Hypothalamus (tissue), 51 donors: ENCODE measurements at regions not wholly inside any gene's neighbourhood (a gene's known extent, or its start where the extent isn't known, plus 50 kb on each side); places are given as distances from the start of the nearest gene placed in this dataset.
"Not testable (repeated sequence)": the region's sequence is repeated elsewhere in the genome, so short reads cannot be mapped to it uniquely, and the experiment has no call there.

ENCODE experiments used
- DNase-seq, 51 donors: peaks; one replicate each; lab custom pipeline; 2025; lab: John Stamatoyannopoulos, UW

- no peak for DNase-seq
Observed at GRCh38 chr16:52740766-52741165, 193.8 kb upstream of the TOX3 start.

- no peak for DNase-seq
Observed at GRCh38 chr16:52740333-52740732, 193.4 kb upstream of the TOX3 start.

GRCh38 chr16:52738992-52739391 lies 192.0 kb upstream of the TOX3 start:
- DNase-seq: not testable (repeated sequence)

- DNase-seq: no peak
Observed at GRCh38 chr16:52731219-52731875, 184.4 kb upstream of the TOX3 start.

GRCh38 chr16:52729731-52730130 lies 182.8 kb upstream of the TOX3 start:
- no peak for DNase-seq

- DNase-seq: peak in 1 of 51 donors; percentile 12
Observed at GRCh38 chr16:52727849-52728248, 180.9 kb upstream of the TOX3 start.

- no peak for DNase-seq
Observed at GRCh38 chr16:52727441-52727840, 180.5 kb upstream of the TOX3 start.

DNA sequence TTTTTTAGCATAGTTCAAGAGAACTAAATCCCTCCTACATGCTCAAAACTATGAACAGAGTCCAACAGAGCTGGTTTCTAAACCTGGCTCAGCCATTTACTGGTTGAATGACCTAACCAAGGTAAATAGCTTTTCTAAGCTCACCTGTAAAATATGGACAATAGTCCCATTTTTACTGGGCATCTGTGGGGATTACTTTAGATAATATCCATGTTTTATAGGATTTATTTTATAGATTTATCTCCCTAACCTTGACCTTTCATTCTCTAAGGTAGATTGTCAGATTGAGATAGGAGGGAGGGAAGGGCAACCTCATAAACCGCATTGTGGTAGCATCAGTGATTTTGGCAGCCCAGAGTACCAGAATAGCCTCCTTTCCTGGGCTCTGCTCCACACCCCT lies 178.5 kb upstream of the TOX3 start:
- no peak for DNase-seq

DNA sequence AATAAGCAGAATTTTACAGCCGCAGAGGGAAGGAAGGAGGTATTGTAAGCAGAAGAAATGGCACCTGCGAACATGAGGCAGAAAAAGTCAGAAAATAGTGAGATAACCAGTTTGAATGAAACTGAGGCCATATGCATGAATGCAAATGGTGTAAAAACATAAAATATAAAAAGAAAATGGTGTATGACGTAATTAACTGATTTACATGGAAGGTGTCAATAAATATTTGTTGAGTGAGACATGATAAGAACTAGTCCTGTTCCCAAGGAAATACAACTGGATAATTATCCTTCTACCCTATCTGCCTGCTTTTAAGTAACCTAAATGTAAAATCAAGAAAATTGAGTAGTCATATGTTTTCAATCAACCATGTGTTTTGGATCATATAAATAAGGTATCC lies 178.1 kb upstream of the TOX3 start:
- no peak for DNase-seq

DNA sequence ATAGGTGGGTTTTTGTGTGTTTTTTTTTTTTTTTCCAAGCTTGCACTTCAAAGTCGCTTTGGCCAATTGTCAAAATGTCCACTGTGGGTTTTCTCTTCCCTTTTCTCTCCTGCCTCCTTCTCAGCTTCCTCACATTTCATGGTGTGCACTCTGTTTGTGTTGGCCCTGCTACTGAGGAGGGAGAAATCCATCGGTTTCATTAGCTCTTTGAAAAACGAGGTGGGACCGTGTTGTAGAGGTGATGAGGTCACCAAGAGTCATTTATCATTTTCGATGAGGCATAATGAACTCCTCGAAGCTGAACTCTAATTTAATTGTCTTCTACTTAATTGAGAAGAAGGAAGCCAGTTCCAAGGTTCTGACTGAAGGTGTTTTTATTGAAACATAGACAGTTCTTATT lies 174.4 kb upstream of the TOX3 start:
- no peak for DNase-seq

- no peak for DNase-seq
Observed at GRCh38 chr16:52718046-52718445, 171.1 kb upstream of the TOX3 start.

- DNase-seq: no peak
Observed at GRCh38 chr16:52713740-52714139, 166.8 kb upstream of the TOX3 start.

- no peak for DNase-seq
Observed at GRCh38 chr16:52709306-52709705, 162.4 kb upstream of the TOX3 start.

- no peak for DNase-seq
Observed at GRCh38 chr16:52708476-52708875, 161.5 kb upstream of the TOX3 start.

DNA sequence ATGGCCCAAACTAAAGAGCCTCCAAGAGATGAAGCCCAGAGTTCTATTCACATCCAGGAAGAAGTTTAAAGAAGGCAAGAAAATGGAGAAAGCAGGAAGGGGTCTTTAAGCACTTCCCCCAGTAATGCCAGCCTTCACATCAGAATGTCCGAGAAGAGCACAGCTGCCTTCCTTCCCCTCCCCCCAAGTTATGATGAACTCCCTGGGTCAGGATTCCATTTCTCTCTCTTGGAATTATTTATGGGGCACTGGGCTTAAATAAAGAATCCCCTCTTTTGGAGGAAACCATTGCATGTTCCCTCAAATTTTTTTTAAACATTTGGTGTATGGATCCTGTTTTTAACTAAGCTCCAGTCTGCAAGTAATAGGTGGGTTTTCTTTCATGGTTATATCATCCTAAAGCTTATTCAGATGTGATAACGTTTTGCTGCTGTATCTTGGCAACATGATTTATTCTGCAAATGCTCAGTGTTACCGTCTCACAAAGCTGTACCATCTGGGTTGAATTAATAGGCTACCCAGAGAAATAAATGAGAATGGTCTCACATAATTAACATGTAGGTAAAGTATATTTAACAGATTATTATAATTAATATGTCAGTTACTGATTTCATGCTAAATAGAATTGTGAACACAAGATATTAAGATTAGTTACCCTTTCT lies 160.9 kb upstream of the TOX3 start:
- no peak for DNase-seq

DNA sequence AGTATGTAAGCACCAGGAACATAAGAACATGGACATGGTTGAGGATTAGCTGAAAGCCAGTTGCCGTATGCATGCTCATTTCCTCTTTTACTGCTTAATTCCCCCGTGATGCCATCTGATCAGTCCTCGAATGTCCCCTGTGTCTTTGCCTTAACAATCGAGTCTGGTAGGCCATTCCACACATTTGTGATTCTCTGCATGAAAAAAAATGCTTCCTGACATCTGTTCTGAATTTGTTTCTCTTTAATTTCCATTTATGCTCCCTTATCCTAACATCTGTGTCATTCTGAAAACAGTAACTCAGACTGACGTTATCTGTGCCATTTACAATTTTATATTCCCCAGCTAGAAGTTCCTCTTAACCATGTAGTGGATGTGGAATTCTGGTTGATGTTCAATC lies 158.2 kb upstream of the TOX3 start:
- DNase-seq: no peak

DNA sequence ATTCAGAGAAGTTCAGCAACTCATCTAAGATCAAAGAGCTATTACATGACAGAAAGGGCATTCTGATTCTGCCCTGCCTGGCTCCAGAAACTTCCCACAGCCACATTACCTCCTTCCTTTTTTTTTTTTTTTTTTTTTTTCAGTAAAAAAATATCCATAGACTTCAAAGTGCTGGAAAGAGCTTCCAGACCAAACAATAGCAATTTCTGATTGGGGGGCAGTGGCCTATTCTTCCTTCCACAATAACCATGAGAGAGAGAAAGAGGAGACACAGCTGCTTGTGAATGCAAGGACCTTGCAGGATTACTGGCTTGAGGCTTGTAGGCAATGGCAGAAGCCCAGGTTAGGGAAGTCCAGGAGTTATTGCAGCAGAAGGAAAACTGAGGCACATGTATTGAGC lies 151.0 kb upstream of the TOX3 start:
- DNase-seq: no peak

DNA sequence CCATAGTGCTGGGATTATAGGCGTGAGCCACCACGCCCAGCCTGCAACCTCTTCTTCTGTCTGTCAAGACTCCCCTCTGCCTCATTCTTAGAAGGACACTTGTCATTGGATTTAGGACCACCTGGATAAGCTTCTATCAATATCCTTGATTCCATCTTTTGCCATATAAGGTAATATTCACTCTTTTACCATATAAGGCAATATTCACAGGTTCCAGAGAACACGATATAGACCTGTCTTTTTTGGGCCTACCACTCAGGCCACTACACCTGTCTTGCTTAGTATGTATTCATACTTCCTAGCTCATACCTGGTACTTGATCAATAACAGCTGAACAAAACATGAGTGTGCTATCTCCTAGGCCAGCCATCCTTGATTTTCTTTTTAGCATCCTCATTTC lies 149.2 kb upstream of the TOX3 start:
- no peak for DNase-seq

DNA sequence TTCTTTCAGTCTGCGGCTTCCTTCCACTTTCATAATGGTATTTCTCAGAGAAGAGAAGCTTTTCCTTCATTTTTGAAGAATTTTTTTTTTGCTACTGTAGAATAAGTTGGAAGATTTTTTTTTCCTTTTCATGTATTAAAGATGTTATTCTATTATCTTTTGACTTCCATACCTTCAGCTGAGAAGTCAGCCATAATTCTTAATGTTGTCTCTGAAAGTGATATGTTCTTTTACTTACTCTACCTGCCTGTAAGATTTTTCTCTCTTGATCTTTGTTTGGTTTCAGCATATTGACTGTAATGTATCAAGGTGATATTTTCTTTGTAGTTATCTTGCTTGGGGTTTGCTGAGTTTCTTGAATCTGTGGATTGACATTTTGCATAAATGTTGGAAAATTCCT lies 143.5 kb upstream of the TOX3 start:
- no peak for DNase-seq

DNA sequence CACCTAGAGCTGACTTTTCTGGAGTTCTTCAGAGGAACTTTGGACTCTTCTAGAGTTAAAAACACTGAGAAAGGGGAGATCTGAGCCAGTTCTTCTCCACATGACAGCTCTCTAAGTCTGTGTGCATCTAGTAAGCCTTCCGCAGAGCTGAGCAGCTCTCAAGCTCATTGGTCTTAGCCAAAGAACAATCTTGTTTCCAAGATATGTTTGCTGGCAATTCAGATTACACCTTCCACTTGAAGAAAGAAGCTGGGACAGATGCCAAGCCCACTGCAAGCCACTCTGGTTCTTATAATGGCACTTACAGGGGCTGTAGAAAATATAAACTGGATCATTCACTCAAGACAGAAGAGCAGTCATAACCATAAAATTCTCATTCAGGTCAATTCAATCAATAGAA lies 134.1 kb upstream of the TOX3 start:
- DNase-seq: no peak

DNA sequence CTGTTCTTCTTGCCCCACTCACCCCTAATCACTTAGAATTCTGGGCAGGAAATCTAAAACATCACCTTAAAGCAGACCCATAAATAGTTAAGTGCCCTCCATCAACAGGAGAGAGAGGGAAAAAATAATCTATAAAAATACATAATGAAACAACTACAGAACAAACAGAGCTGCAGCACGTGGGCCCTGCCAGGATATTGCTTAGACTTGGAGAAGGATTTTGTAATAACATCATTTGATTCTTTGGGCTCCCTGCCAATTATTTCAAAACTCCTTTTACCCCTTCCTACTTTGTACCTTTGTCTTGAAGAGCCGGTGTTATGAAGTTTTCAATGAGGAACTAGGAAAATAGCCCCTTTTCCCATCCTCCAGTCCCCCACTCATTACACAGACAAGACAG lies 130.6 kb upstream of the TOX3 start:
- no peak for DNase-seq

DNA sequence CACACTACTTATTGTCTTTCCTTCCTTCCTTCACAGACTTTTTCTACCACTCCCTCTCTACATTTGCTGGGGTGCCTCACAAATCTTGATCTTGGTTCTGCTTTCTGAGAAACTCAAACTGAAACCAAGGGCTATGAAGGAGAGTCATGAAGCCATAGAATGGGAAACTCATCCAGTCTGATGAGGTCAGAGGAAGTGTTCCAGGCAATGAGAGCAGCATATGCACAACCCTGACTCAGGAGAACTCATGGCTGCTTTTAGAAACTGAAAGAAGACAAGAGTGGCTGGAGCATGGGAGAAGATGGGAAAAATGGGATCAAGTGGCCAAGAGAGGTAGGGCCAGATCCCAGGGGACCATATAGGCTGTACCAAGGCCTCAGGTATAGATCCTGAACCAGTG lies 130.0 kb upstream of the TOX3 start:
- DNase-seq: no peak

DNA sequence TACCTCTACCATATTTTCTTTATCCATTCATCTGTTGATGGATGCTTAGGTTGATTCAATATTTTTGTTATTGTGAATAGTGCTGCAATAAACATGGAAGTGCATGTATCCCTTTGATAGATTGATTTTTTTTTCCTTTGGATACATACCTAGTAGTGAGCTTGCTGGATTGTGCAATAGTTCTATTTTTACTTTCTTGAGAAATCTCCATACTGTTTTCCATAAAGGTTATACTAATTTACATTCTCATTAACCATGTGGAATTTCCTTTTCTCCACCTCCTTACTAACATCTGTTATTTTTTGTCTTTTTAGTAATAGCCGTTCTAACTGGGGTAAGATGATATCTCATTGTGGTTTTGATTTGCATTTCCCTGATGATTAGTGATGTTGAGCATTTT lies 124.6 kb upstream of the TOX3 start:
- DNase-seq: no peak
